NT2/D1 (cell line): ENCODE measurements at regions not wholly inside any gene's neighbourhood (a gene's known extent, or its start where the extent isn't known, plus 50 kb on each side); places are given as distances from the start of the nearest gene placed in this dataset.

Experiments used
- SUZ12 ChIP-seq: IDR thresholded peaks from 2 replicates; pipeline ENCODE4 v1.6.1; 2011; ENCODE audit not compliant: insufficient read length, insufficient read depth; ENCODE audit errors: extremely low read depth
- YY1 ChIP-seq: IDR thresholded peaks from 2 replicates; pipeline ENCODE4 v1.6.1; 2011; ENCODE audit not compliant: insufficient read length, insufficient read depth
- ZNF274 ChIP-seq: IDR thresholded peaks from 2 replicates; pipeline ENCODE4 v1.6.1; 2011; ENCODE audit warnings: mild to moderate bottlenecking, low read depth, low read length

DNA sequence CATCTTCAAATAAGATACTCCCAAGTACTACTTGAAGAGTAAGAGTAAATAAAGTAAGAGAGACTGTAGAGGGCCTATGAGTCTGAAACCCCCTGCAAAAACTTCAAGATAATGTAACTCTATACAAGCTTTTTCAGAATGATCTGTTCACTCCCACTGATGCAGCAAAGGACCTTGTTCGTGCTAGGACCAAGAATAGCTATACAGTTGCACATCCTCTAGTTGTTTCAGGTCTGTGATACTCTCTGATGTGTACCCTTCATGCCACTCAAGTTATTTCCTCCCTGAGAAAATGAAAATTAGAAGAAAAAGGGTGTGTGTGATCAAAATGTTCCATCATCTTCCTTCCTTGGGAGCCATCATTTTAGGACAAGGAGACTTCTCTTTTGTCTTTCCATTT lies 204.4 kb downstream of the ALX1 start:
- TF ChIP-seq YY1: no peak
- TF ChIP-seq ZNF274: no peak
- TF ChIP-seq SUZ12: no peak
